Bronchial epithelial cell (primary cell): ENCODE measurements at regions not wholly inside any gene's neighbourhood (a gene's known extent, or its start where the extent isn't known, plus 50 kb on each side); places are given as distances from the start of the nearest gene placed in this dataset.

Source experiments
- DNase-seq: peaks from one replicate; pipeline ENCODE4 v3.0.0-alpha.2; 2010; ENCODE audit warnings: low read depth
- FAIRE-seq: peaks from 2 replicates; lab custom pipeline; 2011; peaks lifted over from hg19 to GRCh38; lab: Jason Lieb, UNC
- H3K27me3 ChIP-seq: 2 replicates; pipeline ENCODE4 v1.5.1; 2011; ENCODE audit warnings: low read length; ENCODE audit not compliant: control insufficient read depth, insufficient read depth
- H3K36me3 ChIP-seq: 2 replicates; pipeline ENCODE4 v1.5.1; 2011; ENCODE audit warnings: low read length; ENCODE audit not compliant: control insufficient read depth, insufficient read depth
- H3K4me3 ChIP-seq: 2 replicates; pipeline ENCODE4 v1.5.1; 2011; ENCODE audit warnings: mild to moderate bottlenecking, low read depth, low read length, control low read depth
- CTCF ChIP-seq: IDR thresholded peaks from 2 replicates; pipeline ENCODE4 v1.5.1; 2011; ENCODE audit warnings: mild to moderate bottlenecking, moderate library complexity, low read length, control low read depth, inconsistent platforms; ENCODE audit not compliant: insufficient read depth, severe bottlenecking

- TF ChIP-seq CTCF, result no peak
- Histone ChIP-seq H3K36me3 (no peaks in the 10 kb centered on the region), H3K4me3 (no peak overlapping the region), H3K27me3 (no peaks in the 10 kb centered on the region)
- FAIRE-seq, result no peak
- DNase-seq, result no peak
Measured at GRCh38 chr1:209319057-209319432, 264.5 kb upstream of the CAMK1G start.

GRCh38 chr1:209319549-209319948, 264.0 kb upstream of the CAMK1G start:
- TF ChIP-seq CTCF, result no peak
- no peaks in the 10 kb centered on the region for H3K27me3 ChIP-seq
- no peaks in the 10 kb centered on the region for H3K36me3 ChIP-seq
- no peak overlapping the region for H3K4me3 ChIP-seq
- peak; percentile 66 for DNase-seq
- FAIRE-seq, result no peak

GRCh38 chr1:209323743-209324142, 259.8 kb upstream of the CAMK1G start:
- FAIRE-seq, result no peak
- no peak for TF ChIP-seq CTCF
- H3K4me3 ChIP-seq, result no peak overlapping the region
- no peaks in the 10 kb centered on the region for H3K36me3 ChIP-seq
- peak; percentile 92 for DNase-seq
- no peaks in the 10 kb centered on the region for H3K27me3 ChIP-seq

- peak; percentile 89 for DNase-seq
- TF ChIP-seq CTCF, result no peak
- FAIRE-seq, result no peak
- no peaks in the 10 kb centered on the region for H3K27me3 ChIP-seq
- no peaks in the 10 kb centered on the region for H3K36me3 ChIP-seq
- H3K4me3 ChIP-seq, result no peak overlapping the region
Measured at GRCh38 chr1:209324901-209325871, 258.3 kb upstream of the CAMK1G start.

GRCh38 chr1:209326076-209326475, 257.4 kb upstream of the CAMK1G start:
- H3K36me3 ChIP-seq, result no peaks in the 10 kb centered on the region
- no peak overlapping the region for H3K4me3 ChIP-seq
- TF ChIP-seq CTCF, result no peak
- FAIRE-seq (no peak), DNase-seq (no peak)
- no peaks in the 10 kb centered on the region for H3K27me3 ChIP-seq
